ENCODE measurements at regions not wholly inside any gene's neighbourhood (a gene's known extent, or its start where the extent isn't known, plus 50 kb on each side); places are given as distances from the start of the nearest gene placed in this dataset.
"Not testable (repeated sequence)": the region's sequence is repeated elsewhere in the genome, so short reads cannot be mapped to it uniquely, and the experiment has no call there.

DNA sequence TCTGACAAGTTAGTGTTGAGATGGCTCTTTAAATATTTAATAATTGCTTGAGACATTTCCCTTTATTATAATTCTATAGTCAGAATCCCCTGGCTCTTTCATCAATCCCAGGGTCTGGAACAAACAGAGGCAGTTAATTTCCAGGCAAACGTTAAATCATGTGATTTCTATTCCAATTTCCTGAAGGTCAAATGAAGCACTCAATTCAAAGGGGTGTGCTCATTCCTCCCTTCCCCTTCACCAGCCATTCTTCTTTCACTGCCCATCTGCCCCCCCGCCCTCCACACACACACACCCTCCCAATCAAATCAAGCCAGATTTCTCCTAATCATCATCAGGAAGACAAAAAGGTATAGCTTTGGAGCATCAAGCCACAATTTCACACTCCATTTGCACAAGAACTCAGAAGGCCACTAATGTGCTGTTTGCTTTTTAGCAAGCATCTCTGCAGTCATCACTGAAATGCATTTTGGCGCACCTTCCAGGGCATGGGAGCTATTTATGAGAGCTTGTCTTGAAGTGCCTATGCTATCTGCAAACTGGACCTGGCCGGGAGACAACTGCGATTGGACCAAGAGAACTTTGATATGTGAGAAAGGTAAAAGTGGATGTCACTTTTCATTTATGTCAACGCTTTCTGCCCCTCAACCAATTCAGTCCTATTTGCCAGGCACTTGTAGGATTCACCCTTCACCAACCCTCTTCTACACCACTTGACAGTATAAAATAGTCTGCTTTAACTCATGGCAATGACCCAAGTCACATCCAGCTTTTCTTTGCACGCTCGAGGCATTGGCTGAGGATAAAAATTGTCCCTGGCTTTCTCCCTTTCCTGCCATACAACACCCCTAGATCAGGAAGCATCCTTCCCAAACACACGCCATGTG, 315.1 kb upstream of the API5 start:
- Histone ChIP-seq H3K27me3 (no peaks in the 10 kb centered on the region), H3K4me3 (no peak overlapping the region), H3K4me1 (no peaks in the 10 kb centered on the region), H3K9ac (ENCODE audit: low read depth in 2 of 2, low read length in 2 of 2) (no peak overlapping the region), H3K9me3 (no peaks in the 10 kb centered on the region), H3K36me3 (no peaks in the 10 kb centered on the region), H3K27ac (no peak overlapping the region)
- TF ChIP-seq, protein P1, sequence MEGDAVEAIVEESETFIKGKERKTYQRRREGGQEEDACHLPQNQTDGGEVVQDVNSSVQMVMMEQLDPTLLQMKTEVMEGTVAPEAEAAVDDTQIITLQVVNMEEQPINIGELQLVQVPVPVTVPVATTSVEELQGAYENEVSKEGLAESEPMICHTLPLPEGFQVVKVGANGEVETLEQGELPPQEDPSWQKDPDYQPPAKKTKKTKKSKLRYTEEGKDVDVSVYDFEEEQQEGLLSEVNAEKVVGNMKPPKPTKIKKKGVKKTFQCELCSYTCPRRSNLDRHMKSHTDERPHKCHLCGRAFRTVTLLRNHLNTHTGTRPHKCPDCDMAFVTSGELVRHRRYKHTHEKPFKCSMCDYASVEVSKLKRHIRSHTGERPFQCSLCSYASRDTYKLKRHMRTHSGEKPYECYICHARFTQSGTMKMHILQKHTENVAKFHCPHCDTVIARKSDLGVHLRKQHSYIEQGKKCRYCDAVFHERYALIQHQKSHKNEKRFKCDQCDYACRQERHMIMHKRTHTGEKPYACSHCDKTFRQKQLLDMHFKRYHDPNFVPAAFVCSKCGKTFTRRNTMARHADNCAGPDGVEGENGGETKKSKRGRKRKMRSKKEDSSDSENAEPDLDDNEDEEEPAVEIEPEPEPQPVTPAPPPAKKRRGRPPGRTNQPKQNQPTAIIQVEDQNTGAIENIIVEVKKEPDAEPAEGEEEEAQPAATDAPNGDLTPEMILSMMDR (IDR thresholded peaks at IDR 0.05) = no peak
- DNase-seq = no peak
- intact Hi-C loops (cut with DNase I) = no loop called here

DNA sequence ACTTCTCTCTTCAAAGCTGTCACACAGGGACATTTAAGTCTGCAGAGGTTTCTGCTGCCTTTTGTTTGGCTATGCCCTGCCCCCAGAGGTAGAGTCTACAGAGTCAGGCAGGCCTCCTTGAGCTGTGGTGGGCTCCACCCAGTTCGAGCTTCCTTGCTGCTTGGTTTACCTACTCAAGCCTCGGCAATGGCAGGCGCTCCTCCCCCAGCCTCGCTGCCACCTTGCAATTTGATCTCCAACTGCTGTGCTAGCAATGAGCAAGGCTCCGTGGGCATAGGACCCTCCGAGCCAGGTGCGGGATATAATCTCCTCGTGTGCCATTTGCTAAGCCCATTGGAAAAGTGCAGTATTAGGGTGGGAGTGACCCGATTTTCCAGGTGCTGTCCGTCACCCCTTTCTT, 306.9 kb upstream of the API5 start:
- H3K9me3 ChIP-seq; H3K36me3 ChIP-seq; H3K9ac ChIP-seq (ENCODE audit: low read depth in 2 of 2, low read length in 2 of 2); H3K4me3 ChIP-seq; H3K27me3 ChIP-seq; intact Hi-C loops (cut with DNase I); DNase-seq; H3K4me1 ChIP-seq; H3K27ac ChIP-seq: not testable (repeated sequence)

DNA sequence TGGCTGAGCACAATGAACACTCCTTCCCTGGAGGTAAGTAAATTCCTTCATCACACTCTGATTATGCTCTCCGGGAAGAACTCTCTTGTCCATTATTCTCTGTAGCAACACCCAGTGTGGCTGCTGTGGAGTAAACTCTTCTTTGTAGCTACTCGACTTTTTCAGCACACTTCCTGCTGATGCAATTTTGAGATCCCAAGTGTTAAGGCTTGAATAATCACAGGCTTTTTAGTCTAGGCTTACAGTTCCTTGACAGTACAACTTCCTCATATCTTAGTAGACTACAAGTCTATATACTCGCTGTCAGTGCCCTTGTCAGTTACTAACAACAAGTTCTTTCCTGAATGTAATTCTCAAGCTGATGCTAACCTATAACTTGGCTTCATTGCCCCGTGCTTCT, 301.8 kb upstream of the API5 start:
- intact Hi-C loops (cut with DNase I) = no loop called here
- no peaks in the 10 kb centered on the region for H3K9me3 ChIP-seq
- no peak overlapping the region for H3K9ac ChIP-seq (ENCODE audit: low read depth in 2 of 2, low read length in 2 of 2)
- no peak overlapping the region for H3K4me3 ChIP-seq
- H3K36me3 ChIP-seq = no peaks in the 10 kb centered on the region
- H3K27ac ChIP-seq = no peak overlapping the region
- TF ChIP-seq, protein P1 (IDR thresholded peaks at IDR 0.05) = no peak
- no peak for DNase-seq
- H3K4me1 ChIP-seq = no peaks in the 10 kb centered on the region
- H3K27me3 ChIP-seq = no peaks in the 10 kb centered on the region

DNA sequence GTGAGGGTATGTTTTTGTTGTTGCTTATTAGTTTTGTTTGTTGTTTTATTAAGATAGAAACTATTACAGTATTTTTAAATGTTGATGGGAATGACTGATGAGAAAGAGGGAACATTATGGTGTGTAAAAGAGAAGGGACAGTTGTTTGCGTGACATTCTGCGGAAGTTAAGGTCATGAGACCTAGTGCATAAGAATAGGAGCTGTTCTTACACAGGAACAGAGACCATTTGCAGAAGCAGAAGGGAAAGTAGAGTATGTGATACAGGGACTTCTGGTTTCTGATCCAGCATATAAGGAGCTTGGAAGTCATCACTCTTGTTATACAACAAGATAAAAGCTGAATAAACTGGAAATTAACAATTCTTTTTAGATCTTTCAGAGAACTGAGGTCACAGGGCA, 299.2 kb upstream of the API5 start:
- TF ChIP-seq, protein P1 (IDR thresholded peaks at IDR 0.05) = no peak
- intact Hi-C loops (cut with DNase I) = no loop called here
- H3K36me3 ChIP-seq = no peaks in the 10 kb centered on the region
- H3K4me1 ChIP-seq = no peaks in the 10 kb centered on the region
- no peak overlapping the region for H3K27ac ChIP-seq
- no peak overlapping the region for H3K4me3 ChIP-seq
- H3K9ac ChIP-seq (ENCODE audit: low read depth in 2 of 2, low read length in 2 of 2) = no peak overlapping the region
- no peaks in the 10 kb centered on the region for H3K9me3 ChIP-seq
- no peaks in the 10 kb centered on the region for H3K27me3 ChIP-seq
- DNase-seq = no peak

DNA sequence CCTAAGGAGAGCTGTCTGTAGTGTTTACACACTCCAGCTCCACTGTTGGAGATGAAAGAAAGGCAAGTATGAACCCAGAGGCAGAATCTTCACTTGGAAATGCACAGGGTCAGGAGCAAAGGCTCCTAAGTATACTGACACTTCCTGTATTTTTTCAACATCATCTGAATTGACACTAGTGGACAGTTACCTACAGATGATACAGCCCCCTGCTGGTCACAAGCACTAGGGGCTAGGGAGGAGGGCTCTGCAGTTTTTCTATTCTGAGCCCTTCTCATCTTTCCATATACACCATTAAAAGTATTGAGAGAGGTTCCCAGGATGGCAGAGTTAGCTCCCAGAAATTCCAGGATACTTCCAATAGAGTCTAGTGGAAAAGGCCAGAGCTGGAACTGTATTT, 290.3 kb upstream of the API5 start:
- DNase-seq = no peak
- intact Hi-C loops (cut with DNase I) = no loop called here
- Histone ChIP-seq H3K4me3 (no peak overlapping the region), H3K4me1 (no peaks in the 10 kb centered on the region), H3K9me3 (no peaks in the 10 kb centered on the region), H3K27me3 (no peaks in the 10 kb centered on the region), H3K9ac (ENCODE audit: low read depth in 2 of 2, low read length in 2 of 2) (no peak overlapping the region), H3K27ac (no peak overlapping the region), H3K36me3 (no peaks in the 10 kb centered on the region)
- TF ChIP-seq, protein P1 (IDR thresholded peaks at IDR 0.05) = no peak

DNA sequence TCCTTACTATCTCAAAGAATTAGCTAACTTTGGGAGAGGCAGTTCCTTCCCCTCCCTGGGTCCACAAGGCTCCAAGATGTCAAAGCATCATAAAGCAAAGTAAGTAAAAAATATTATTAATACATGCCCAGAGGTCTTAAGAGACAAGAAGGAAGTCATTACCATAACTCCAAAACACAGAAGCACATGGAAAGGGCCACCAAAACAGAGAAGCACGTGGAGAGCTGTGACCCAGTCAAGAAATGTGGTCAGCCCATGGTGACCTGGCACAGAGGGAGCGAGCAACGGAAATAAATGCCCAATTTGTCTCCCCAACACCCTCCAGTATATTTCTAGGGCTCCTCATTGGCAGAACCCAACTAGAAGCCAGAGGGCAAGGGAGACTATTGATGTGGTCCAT, 277.5 kb upstream of the API5 start:
- TF ChIP-seq, protein P1 (IDR thresholded peaks at IDR 0.05) = no peak
- Histone ChIP-seq H3K9ac (ENCODE audit: low read depth in 2 of 2, low read length in 2 of 2) (no peak overlapping the region), H3K4me1 (no peaks in the 10 kb centered on the region), H3K4me3 (no peak overlapping the region), H3K36me3 (no peaks in the 10 kb centered on the region), H3K9me3 (no peaks in the 10 kb centered on the region), H3K27me3 (no peaks in the 10 kb centered on the region), H3K27ac (no peak overlapping the region)
- intact Hi-C loops (cut with DNase I) = no loop called here
- no peak for DNase-seq
